Spleen (tissue), 11 donors: ENCODE measurements at regions not wholly inside any gene's neighbourhood (a gene's known extent, or its start where the extent isn't known, plus 50 kb on each side); places are given as distances from the start of the nearest gene placed in this dataset.
"Not testable (repeated sequence)": the region's sequence is repeated elsewhere in the genome, so short reads cannot be mapped to it uniquely, and the experiment has no call there.

Experiments
- DNase-seq: peaks from one replicate; pipeline ENCODE4 v3.0.0-alpha.2; 2020
- H3K27ac ChIP-seq, 8 donors: fragments of 200-600 bp; sonication (generic) in 7 of 8; 1 replicate in 4 of 8; 2 replicates in 4 of 8; pipeline versions ENCODE4 v1.5.0 to v1.8.0; 2016 to 2021; ENCODE audit warnings: inconsistent platforms in 4 of 8, mild to moderate bottlenecking in 4 of 8, moderate library complexity in 1 of 8
- H3K27me3 ChIP-seq, 7 donors: fragments of 200-600 bp; sonication (generic) in 6 of 7; replicated peaks in 1 of 7; 1 replicate in 4 of 7; 2 replicates in 3 of 7; pipeline versions ENCODE4 v1.5.0 to v1.8.0; 2016 to 2021; ENCODE audit warnings: inconsistent platforms in 3 of 7, mild to moderate bottlenecking in 1 of 7
- H3K36me3 ChIP-seq, 6 donors: fragments of 200-600 bp; sonication (generic) in 5 of 6; 1 replicate in 4 of 6; 2 replicates in 2 of 6; pipeline versions ENCODE4 v1.5.0 to v1.8.0; 2016 to 2021; ENCODE audit warnings: inconsistent platforms in 2 of 6
- H3K4me1 ChIP-seq, 6 donors: fragments of 200-600 bp; sonication (generic) in 5 of 6; 1 replicate in 3 of 6; 2 replicates in 3 of 6; pipeline versions ENCODE4 v1.5.0 to v1.8.0; 2016 to 2021; ENCODE audit warnings: inconsistent platforms in 3 of 6
- H3K4me3 ChIP-seq, 8 donors: fragments of 200-600 bp; sonication (generic) in 7 of 8; 1 replicate in 4 of 8; 2 replicates in 4 of 8; pipeline versions ENCODE4 v1.5.0 to v1.8.0; 2016 to 2021; ENCODE audit warnings: inconsistent platforms in 4 of 8, mild to moderate bottlenecking in 4 of 8, moderate library complexity in 2 of 8
- H3K9me3 ChIP-seq, 8 donors: fragments of 200-600 bp; sonication (generic) in 7 of 8; 1 replicate in 4 of 8; 2 replicates in 4 of 8; pipeline versions ENCODE4 v1.5.0 to v1.8.0; 2016 to 2021; ENCODE audit warnings: inconsistent platforms in 4 of 8
- CTCF ChIP-seq, 11 experiments: fragments of 200-600 bp in 7 of 11; fragments of 450-650 bp in 4 of 11; sonication (generic) in 4 of 11; IDR thresholded peaks in 8 of 11; conservative IDR thresholded peaks in 3 of 11; 1 replicate in 7 of 11; 2 replicates in 4 of 11; pipeline versions ENCODE4 v1.4.0 to v1.8.0; 2016 to 2021; ENCODE audit warnings: antibody characterized with exemption in 11 of 11, inconsistent platforms in 4 of 11, mild to moderate bottlenecking in 1 of 11
- POLR2A ChIP-seq, 3 donors: fragments of 450-650 bp; IDR thresholded peaks; one replicate each; pipeline ENCODE4 v1.5.1; 2017; ENCODE audit warnings: antibody characterized with exemption in 3 of 3, mild to moderate bottlenecking in 1 of 3
- POLR2AphosphoS5 ChIP-seq, 3 donors: sonication (generic); formaldehyde crosslinking; IDR thresholded peaks; one replicate each; pipeline ENCODE4 v1.5.1; 2017; ENCODE audit warnings: antibody characterized with exemption in 3 of 3
- whole genome bisulfite sequencing, 5 donors: extraction: QIAGEN DNeasy Blood & Tissue Kit in 3 of 5; methylation state at CpG; one replicate each; pipeline versions ENCODE4 v1.1.5 to v1.1.7; 2013 to 2018; 5-methylcytosine and 5-hydroxymethylcytosine counted together
- intact Hi-C: fragments of 100-400 bp; cut with DNase I; formaldehyde crosslinking; loops from one replicate; pipeline ENCODE4 v1.15.0; 2023; ENCODE audit warnings: low total_unique reads
- donor health status: healthy with polysubstance abuse.
- donor health status: DM: no; HTN: no; CAD: no; lungs with moderate emphysema.
- donor health status: DM: no; HTN: no; CAD: no.
- donor health status: Bipolar disorder and iron deficiency.
- donor health status: healthy.
- donor health status: DM: no; HTN: no; CAD: no.
- donor health status: DM: yes; HTN: yes; CAD: no.

- Histone ChIP-seq H3K4me3 (no peak overlapping the region), H3K36me3 (no peaks in the 10 kb centered on the region), H3K4me1 (no peaks in the 10 kb centered on the region), H3K9me3 (peaks cover 0 to 42% (median 30%) of the 10 kb centered on the region in 8 donors), H3K27ac (no peak overlapping the region), H3K27me3 (no peaks in the 10 kb centered on the region)
- TF ChIP-seq CTCF (IDR thresholded peaks at IDR 0.05 in 8 of 11, conservative IDR thresholded peaks at IDR 0.05 in 3 of 11): no peak
- no peak for TF ChIP-seq POLR2AphosphoS5 (IDR thresholded peaks at IDR 0.05)
- TF ChIP-seq POLR2A (IDR thresholded peaks at IDR 0.05): no peak
- intact Hi-C loops: no loop called here
- 50 to 72% (median 61%) methylated on average over 1 of the region's 1 CpG for WGBS, 5 donors
- DNase-seq: no peak
Observed at GRCh38 chr2:198857246-198857645, 600.5 kb downstream of the SATB2 start.

GRCh38 chr2:198855746-198856145, 602.0 kb downstream of the SATB2 start:
- H3K4me3 ChIP-seq, intact Hi-C loops: not testable (repeated sequence)
- WGBS, 5 donors: 86 to 94% (median 86%) methylated on average over 6 of the region's 6 CpGs

GRCh38 chr2:198852248-198852647, 605.5 kb downstream of the SATB2 start:
- H3K9me3 ChIP-seq: peaks cover 0 to 12% (median 5%) of the 10 kb centered on the region in 8 donors
- 68 to 88% (median 73%) methylated on average over 2 of the region's 2 CpGs for WGBS, 5 donors

More at GRCh38 chr2:198855746-198856145, 602.0 kb downstream of the SATB2 start:
- peaks cover 0 to 42% (median 29%) of the 10 kb centered on the region in 8 donors for H3K9me3 ChIP-seq
- H3K36me3 ChIP-seq, H3K4me1 ChIP-seq, DNase-seq, H3K27ac ChIP-seq, H3K27me3 ChIP-seq: not testable (repeated sequence)

GRCh38 chr2:198825534-198825933, 632.2 kb downstream of the SATB2 start:
- Histone ChIP-seq H3K9me3 (peaks cover 0 to 15% (median 4%) of the 10 kb centered on the region in 8 donors), H3K27me3 (no peaks in the 10 kb centered on the region), H3K36me3 (no peaks in the 10 kb centered on the region), H3K4me1 (no peaks in the 10 kb centered on the region), H3K27ac (no peak overlapping the region), H3K4me3 (no peak overlapping the region)
- intact Hi-C loops: no loop called here
- DNase-seq: no peak
- no peak for TF ChIP-seq CTCF (IDR thresholded peaks at IDR 0.05 in 8 of 11, conservative IDR thresholded peaks at IDR 0.05 in 3 of 11)
- TF ChIP-seq POLR2AphosphoS5 (IDR thresholded peaks at IDR 0.05): no peak
- TF ChIP-seq POLR2A (IDR thresholded peaks at IDR 0.05): no peak

More at GRCh38 chr2:198852248-198852647, 605.5 kb downstream of the SATB2 start:
- DNase-seq: no peak
- H3K36me3 ChIP-seq: no peaks in the 10 kb centered on the region
- H3K27ac ChIP-seq: no peak overlapping the region
- TF ChIP-seq POLR2AphosphoS5 (IDR thresholded peaks at IDR 0.05): no peak
- no peaks in the 10 kb centered on the region for H3K27me3 ChIP-seq
- intact Hi-C loops: no loop called here
- no peaks in the 10 kb centered on the region for H3K4me1 ChIP-seq
- no peak overlapping the region for H3K4me3 ChIP-seq

GRCh38 chr2:198817536-198817935, 640.2 kb downstream of the SATB2 start:
- Histone ChIP-seq H3K4me3 (no peak overlapping the region), H3K36me3 (no peaks in the 10 kb centered on the region), H3K27me3 (no peaks in the 10 kb centered on the region), H3K27ac (no peak overlapping the region), H3K9me3 (peaks cover 0 to 2% (median 0%) of the 10 kb centered on the region in 8 donors), H3K4me1 (no peaks in the 10 kb centered on the region)
- 59 to 82% (median 76%) methylated on average over 1 of the region's 1 CpG for WGBS, 5 donors
- DNase-seq: no peak
- TF ChIP-seq POLR2A (IDR thresholded peaks at IDR 0.05) (no peak), POLR2AphosphoS5 (IDR thresholded peaks at IDR 0.05) (no peak), CTCF (IDR thresholded peaks at IDR 0.05 in 8 of 11, conservative IDR thresholded peaks at IDR 0.05 in 3 of 11) (no peak)
- intact Hi-C loops: no loop called here
